Right renal pelvis (tissue), 4 donors: ENCODE measurements at regions not wholly inside any gene's neighbourhood (a gene's known extent, or its start where the extent isn't known, plus 50 kb on each side); places are given as distances from the start of the nearest gene placed in this dataset.

ENCODE experiments used
- DNase-seq, 4 donors: peaks; one replicate each; pipeline ENCODE4 v3.0.0-alpha.2; 2013; ENCODE audit warnings: low read depth in 4 of 4, low spot score in 3 of 4, missing footprints in 1 of 4

DNA sequence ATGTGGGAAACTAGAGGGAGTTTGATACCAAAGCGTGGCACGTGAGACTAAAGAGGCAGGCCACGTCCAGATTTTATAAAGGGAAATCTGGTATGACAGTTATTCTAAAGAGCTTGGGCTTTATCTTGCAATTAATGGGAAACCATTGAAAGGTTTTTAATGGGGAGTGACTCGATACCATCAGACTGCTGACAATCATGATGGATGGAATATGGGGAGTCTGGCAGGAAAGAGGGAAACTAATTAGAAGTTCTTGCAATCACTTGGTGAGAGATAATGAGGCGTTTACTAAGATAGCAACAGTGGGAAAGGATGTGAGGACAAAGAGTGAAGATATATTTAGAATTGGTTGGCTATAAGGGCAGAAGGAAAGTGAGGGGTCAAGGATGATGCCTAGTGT lies 94.0 kb downstream of the MBL2 start:
- DNase-seq: no peak

DNA sequence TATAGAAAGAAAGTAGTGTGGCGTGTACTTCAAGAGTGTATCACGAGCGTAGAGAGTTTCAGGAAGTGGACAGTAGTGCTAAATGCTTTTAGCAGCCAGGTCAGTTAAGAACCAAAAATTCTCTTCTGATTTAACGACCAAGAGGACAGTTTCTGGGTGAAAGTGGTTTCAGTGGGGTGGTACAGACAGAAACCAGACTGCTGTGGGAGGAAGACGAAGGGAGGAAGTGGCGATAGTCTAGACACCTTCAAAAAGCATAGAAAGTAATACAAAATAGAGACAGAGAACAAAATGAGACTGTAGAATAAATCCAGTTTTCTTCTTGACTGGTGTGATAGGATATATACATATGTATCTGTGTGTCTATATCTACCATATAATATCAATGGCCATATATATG lies 93.5 kb downstream of the MBL2 start:
- no peak for DNase-seq

DNA sequence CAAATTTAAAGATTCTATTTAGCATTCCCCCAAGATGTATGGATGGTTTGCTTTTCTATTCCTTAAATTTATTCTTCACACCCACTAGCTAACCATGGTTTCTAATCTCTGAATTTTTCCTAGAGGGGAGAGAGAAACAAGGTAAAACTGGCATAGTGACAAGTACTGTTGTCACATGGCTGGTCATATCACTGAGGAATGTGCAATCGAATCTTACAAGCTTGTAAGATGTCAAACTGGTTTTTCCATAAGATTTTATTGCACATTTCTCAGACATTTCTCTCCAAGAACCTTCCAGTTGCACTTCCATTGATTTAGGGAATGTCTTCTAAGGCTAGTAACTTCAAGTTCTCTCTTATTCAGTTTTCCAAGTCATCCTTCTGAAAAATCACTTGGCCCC lies 89.8 kb downstream of the MBL2 start:
- DNase-seq: no peak

DNA sequence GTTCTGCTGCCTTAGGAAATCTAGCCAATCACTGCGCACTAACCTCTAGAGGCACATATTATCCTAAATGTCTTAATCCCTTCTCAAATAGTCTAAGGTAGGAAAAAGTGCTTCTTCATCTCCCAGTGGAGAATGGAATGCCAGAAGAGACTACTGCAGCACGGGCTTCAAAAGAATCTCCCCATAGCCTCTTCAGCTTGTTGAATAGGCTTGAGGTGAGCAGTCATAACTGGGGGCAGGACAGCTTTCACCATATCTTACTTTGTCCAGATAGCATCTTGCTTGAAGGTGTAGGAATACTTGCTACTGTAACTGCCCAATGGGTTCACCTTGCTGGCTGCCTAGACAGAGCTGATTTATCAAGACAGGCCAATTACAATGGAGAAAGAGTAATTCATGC lies 88.8 kb downstream of the MBL2 start:
- no peak for DNase-seq

DNA sequence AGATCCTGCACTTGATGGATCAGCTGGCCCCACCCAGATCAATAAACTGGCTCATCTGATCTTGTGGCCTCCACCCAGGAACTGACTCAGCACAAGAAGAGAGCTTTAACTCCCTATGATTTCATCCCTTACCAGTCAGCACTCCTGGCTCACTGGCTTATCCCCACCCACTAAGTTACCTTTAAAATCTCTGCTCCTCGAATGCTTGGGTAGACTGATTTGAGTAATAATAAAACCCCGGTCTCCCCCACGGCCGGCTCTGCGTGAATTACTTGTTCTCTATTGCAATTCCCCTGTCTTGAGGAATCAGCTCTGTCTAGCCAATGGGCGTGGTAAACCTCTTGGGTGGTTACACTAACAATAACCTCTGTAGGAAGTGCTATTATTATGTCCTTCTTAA lies 83.7 kb downstream of the MBL2 start:
- DNase-seq: no peak

DNA sequence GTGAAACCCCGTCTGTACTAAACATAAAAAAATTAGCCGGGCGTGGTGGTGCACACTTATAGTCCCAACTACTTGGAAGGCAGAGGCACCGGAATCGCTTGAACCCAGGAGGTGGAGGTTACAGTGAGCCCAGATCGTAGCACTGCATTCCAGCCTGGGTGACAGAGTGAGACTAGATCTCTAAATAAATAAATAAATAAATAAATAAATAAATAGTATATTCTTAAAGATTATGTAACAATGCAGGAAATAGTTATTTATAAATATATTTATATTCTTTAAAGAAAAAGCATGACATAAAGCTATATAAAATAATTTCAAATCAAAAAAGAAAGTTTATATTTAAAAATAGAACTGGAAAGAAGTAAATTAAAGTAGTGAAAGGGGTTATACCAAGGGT lies 76.4 kb downstream of the MBL2 start:
- no peak for DNase-seq

DNA sequence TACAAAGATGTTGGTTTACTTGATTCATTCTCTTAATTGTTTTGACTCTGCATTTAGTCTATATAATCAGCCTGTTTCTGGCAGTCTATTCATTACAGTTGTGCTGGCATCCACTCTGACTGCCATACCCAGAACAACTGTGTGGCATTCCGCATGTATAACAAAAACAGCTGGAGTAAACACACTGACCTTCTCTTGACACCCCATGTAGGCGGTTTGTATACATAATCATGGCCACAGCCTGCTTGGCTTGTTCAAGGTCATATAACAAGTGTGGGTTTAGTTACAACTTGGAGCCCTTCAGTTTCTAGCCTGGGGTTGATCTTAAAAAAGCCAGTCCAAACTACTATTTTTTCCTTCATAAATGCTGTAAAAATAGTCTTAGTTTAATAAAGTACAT lies 70.9 kb downstream of the MBL2 start:
- DNase-seq: no peak

DNA sequence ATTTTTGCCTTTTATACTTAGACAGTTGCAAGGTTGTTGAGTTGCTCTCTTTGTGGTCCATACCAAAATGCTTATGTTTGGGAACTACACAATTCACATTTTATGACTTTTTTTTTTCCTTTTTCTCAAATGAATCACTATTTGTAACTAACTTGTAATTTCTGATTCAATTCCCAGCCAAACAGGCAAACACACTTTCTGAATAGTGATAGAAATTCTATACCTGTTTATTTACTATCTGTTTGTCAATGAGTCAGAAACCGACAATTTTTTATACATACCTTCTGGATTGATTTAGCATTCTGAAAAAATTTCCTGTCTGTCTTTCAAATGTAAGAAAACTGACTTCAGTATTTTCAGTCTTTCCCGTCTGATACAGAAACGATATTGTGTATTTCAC lies 69.1 kb downstream of the MBL2 start:
- DNase-seq: no peak

DNA sequence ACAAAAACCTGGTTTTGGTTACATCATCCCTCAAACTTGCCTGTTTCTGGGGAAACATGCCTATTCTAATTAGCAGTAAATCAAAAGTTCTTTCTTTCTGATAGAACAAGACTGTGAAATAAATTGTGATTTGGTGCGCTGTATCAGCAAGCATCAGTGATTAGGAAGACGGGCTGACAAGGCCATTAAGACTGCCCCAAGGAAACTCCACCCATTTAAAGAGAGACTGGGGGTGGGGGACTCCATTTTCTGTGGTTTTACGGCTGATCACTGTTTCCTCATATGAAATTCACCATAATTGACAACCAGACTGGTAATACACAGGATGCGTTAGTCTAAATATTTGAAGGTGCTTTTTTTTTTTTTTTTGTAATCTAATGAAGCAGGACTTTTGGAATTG lies 68.7 kb downstream of the MBL2 start:
- no peak for DNase-seq

DNA sequence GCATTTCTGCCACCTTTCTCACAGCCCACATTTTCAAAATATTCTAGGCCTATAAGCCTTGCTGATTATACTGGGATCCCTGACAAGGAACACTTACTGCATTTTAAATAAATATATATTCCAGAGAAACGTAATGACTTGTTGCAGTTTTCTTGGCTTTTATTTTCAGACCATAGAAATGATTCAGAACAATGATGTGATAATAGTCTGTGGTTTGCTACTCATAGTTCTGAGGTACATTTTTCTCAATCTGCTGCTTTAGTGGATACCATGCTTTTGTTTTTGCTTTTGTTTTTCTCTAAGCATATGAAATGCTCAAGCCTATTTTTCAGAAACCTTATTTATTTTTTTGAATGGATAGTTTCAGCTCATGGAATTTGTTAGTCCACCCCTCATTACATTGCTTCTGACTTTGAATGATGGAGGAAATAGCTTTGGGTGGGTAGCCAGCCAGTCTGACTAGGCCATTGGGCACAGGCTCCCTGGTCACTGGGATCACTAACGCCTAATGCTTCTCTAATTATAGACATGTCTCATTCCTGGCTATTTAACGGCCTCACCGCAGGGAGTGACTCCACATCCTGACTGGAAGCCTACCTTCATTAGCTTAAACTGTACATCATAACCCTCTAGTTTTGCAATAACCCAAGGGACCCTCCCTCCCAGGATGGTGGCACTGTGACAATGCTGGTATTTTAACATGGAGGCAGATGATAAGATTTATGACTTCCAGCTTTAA lies 66.1 kb downstream of the MBL2 start:
- no peak for DNase-seq
